NCI-H510A (cell line): ENCODE measurements at regions not wholly inside any gene's neighbourhood (a gene's known extent, or its start where the extent isn't known, plus 50 kb on each side); places are given as distances from the start of the nearest gene placed in this dataset.
"Not testable (repeated sequence)": the region's sequence is repeated elsewhere in the genome, so short reads cannot be mapped to it uniquely, and the experiment has no call there.

ENCODE experiments used
- DNase-seq: peaks from one replicate; lab custom pipeline; 2025; lab: John Stamatoyannopoulos, UW

DNA sequence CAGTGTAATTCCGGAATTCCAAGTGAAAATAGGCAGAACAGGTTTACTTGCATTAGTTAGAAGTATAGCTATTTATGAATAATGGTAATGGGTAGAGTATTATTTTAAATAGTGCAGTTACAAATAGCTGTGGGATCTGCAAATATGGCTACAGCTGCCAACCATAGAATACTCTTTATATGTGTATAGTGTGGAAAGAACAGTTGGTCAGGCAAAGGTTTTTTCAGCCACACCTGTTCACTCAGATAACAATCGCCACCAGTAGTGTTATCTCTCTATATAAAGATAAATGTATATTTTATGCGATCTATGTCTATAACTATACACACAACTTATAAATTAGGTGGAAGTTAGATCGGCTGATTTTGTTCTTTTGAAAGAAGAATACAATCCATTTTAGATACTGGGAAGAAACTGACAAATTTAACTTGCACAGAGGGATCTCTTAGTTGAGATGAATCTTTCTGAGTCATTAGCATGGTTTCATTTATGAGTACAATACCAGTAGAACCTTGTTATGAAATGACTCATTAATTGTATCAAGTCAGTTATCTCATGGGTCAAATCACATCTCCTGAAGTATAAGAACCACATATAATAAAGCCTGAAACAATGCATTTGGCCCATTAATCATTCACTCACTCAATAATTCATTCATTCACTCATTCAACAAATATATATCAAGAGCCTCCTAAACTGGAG lies 100.9 kb upstream of the NR3C2 start:
- DNase-seq, result no peak

DNA sequence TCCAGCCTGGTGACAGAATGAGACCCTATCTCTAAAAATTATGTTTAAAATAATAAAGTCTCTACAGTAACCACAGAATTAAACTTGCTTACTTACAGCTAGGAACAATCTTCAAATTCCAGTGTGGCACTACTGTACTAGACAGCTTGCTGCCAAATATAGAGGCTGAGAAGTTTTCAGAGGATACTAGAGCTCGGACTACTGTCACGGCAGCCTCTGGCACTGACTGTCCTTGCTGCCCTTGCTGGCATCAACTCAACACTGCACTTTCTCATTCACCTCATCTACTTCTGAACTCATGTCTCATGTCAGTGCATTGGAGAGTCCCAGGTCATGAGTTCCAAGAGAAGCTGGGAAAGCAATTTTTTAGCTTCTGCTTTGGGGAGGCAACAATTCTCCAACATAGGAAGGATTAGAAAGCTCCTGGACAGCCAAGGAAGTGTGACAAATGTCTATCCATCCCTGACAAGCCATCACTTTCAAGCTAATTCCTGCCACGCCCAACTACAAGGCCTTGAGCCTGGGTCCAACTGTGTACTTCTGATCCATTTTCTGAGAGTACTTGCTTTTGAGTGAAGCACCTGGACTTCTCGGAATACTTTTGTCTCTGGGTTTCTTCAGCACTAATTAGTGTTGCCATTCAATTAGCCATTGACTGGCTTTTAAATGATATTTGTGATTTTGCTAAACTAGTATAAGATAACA lies 98.6 kb upstream of the NR3C2 start:
- no peak for DNase-seq

DNA sequence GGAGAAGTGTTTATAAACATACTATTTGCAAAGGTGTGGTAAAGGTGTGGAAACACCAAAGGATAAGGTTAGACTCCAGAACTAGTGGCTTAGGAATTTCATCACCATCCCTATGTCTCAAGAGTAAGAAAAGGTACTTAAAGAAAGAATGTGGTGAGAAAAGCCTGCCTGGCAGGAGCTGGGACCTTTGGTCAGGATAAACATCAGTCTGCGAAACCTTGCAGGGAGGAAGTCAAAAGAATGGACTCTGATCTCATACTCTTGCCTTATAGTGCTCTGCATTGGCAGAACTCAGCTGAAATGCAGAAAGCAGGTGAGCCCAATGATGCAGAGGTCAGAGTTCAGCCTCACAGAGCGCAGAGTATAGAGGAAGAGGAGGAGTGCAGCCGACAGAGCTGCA lies 97.2 kb upstream of the NR3C2 start:
- DNase-seq, result no peak

DNA sequence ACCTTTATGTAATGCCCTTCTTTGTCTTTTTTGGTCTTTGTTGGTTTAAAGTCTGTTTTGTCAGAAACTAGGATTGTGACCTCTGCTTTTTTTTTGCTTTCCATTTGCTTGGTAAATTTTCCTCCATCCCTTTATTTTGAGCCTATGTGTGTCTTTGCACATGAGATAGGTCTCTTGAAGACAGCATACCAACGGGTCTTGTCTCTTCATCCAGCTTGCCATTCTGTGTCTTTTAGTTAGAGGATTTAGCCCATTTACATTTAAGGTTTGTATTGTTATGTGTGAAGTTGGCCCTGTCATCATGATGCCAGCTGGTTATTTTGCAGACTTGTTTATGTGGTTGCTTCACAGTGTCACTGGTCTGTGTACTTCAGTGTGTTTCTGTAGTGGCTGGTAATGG lies 91.6 kb upstream of the NR3C2 start:
- not testable (repeated sequence) for DNase-seq

DNA sequence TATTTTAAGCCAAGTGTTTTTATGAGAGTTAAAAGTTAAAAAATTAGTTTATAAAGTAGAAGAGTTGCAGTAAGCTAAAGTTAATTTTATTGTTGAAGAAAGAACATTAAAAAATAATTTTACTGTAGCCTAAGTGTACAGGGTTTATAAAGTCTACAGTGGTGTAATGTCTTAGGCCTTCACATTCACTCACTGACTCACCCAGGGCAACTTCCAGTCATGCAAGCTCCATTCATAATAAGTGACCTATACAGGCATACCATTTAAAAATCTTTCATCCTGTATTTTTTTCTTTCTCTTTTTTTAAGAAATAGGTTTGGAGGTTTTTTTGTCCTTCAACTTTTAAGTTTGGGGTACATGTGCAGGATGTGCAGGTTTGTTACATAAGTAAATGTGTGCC lies 87.9 kb upstream of the NR3C2 start:
- DNase-seq, result no peak

DNA sequence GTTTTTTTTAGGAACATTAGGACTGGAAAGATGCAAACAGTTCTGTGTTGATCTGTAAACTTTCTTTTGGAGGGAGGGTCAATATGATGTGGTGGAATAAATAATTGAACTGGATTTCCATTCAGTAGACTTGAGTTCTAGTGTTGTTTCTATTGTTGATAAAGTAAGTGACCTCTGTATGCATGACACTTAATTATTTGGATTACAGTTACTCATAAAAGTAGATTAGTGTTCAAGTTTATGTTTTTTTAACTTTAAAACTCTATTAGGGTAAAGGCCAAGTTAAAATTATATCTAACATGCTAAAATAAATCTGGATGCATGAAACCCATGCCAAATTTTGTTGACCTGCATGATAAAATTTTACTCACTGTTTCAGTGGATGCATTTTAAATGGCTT lies 85.4 kb upstream of the NR3C2 start:
- no peak for DNase-seq

DNA sequence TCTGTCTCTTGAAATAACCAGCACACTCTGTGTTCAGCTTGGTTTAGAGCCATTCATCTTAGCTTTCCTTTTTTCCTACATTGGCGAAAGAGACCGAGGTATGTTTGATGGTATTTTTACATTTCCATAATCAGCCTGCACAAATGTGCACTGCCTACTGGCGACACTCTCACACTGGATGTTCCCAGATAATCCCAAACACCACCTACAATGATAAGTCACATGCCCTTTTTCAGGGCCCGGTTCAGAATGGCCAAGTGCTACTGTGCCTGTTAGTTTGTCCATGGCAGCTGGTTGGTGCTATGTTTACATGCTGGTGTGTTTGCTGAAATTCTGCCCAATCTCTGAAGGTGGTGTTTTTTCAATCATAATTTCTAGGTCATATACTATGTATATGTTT lies 80.8 kb upstream of the NR3C2 start:
- DNase-seq, result no peak

DNA sequence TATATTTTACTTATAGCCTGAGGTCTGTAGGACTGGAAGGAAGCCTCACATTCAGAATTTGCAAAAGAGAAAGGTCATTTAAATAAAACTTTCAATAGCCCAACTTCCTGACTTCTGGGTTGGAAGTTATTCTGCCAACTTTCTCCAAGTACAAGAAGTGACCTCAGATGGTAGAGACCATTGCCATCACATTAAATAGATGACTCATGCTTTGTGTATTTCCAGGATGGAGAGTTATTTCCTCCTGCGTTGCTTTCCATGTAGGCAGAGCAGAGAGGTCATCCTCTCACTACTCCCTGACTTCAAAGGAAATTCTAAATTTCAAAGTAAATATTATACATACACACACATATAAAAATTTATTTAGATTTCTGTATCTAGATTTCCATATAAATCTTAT lies 73.0 kb upstream of the NR3C2 start:
- no peak for DNase-seq

DNA sequence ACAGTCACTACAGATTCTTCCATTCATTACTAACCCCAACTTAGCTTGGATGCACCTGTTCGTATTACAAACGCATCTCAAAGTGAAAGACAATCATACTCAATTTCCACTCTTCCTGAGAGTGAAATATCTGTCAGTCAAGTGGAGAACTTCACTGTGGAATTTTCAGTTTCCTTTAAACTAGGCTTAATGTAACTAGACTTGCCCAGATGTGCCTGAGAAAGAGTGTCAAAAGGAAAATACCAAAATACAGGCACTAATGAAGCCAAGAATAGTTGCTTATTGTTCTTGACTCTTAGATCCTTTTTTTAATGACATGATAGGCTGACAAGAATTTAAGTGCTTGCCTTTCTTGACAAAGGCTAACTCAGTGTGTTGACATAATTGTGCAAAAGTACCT lies 72.4 kb upstream of the NR3C2 start:
- no peak for DNase-seq

DNA sequence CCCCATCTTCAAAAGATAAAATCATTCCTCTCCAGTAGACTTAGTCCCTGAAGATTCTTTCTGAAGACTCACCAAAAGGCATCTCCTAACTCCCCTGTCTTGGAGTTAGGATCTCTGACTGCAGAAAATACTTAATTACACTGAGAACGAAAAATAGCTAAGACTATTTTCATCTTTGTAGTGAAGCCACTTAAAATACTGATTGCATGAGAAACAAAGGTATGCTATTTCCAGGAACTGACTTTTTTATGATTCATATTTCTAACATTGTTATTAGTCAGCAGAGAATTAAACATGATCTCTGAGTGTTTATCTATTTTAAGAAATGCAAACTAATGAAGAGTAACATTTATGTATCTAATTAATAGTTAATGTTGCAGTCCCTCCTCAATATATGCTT lies 71.8 kb upstream of the NR3C2 start:
- DNase-seq, result no peak

DNA sequence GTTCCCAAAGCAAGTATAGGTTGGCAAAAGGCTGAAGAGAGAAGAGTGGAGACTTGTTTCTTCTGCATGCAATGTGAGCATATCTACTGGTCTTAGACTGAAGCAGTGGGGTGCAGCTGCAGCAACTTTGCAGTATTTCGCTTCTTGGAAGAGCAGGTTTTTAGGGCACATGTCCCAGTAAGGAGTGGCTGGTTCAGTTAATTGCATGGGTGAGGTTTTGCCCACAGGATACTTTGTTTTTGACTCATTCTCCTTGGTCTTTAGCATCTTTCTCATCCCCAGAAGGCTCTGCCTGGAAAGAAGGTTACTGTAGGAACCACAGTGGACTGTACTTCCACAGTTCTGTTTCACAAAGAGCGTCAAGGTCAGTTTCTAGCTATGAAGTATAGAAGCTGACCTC lies 68.0 kb upstream of the NR3C2 start:
- DNase-seq, result no peak

DNA sequence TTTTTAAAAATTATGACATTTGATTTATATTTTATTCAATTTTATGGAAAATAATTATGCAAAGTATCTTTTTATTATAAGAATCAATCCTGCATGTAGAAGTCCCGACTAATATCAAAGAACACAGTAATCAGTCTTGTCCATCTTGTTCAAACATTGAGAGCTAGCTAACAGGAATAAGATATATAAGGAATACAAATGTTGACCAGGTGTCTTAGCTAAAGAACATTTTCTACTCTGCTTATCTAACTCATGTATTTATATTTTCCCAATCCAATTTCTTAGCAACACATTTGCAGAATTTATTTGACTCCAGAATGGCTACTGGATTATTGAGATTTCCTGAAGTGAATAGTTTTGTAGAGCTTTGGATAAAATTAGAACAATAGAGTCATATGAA lies 61.5 kb upstream of the NR3C2 start:
- DNase-seq, result no peak

DNA sequence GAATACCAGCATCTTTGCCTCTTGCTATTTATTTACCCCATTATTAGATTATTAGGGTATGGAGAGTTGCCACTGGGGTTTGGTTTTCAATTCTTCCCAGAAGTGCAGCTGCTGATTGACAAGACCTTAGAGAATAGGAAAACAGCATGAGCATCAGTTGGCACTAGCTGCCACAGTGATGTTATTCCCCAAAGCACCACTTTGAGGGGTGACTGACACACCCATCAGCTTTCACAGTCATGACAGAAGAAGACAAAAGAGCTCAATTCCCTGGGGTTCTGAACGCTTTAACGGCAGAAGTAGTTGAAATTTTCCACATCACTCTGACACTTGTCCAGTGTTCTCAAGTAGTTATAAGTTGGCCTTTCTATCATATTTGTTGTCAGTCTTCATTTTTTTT lies 55.0 kb upstream of the NR3C2 start:
- DNase-seq, result no peak

DNA sequence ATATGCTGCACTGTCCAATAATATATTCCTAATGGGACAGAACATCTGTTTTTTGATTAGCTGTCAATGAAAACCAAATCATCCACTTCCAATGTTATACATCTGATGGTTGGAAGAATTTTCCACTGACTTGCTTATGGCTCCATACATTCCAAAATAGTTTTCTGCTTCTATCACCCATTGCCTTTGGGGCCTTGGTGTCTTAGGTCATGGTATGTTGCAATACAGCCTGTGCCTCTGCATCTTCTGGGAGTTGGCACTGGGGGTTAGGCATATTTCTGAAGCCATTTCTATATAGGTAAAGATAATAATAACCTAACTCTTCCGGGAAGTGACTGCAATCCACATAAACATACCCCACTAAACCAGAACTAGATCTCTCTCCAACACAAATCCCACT lies 53.2 kb upstream of the NR3C2 start:
- no peak for DNase-seq
